ENCODE measurements at regions not wholly inside any gene's neighbourhood (a gene's known extent, or its start where the extent isn't known, plus 50 kb on each side); places are given as distances from the start of the nearest gene placed in this dataset.
"Not testable (repeated sequence)": the region's sequence is repeated elsewhere in the genome, so short reads cannot be mapped to it uniquely, and the experiment has no call there.

DNA sequence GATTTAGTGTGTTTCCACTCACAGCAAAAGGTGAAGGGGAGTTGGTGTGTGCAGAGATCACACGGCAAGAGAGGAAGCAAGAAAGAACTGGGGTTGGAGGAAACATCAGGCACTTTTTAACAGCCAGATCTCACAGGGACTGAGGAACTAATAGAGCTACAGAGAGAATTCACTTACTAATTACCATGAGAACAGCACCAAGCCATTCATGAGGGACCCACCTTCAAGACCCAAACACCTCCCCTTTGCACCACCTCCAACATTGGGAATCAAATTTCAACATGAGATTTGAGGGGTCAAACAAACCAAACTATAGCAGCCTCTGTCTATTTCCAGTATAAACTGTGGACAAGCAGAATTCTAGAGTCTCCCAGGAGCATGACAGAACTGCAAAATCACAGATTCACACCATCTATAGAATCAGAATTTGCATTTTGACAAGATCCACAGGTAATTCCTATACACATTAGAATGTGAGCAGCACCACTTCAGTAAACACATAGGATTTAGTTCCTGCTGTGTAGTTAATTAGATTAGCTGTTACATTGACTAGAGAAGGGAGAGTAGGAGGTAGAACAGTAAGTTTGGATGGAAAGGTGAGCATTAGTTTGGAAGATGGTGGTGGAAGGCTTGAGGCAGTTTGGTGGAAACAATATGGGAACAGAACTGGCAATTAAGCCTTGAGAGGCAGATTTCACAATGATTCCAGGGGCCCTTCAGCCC lies 311.7 kb downstream of the NSUN3 start:
- Mint-ChIP-seq H3K27me3 (ENCODE audit: unreplicated experiment) (no peaks in the 10 kb centered on the region), H3K4me1 (ENCODE audit: low read depth, unreplicated experiment) (no peaks in the 10 kb centered on the region), H3K4me3 (ENCODE audit: low read depth, unreplicated experiment) (no peak overlapping the region), H3K27ac (ENCODE audit: unreplicated experiment) (no peak overlapping the region), H3K36me3 (ENCODE audit: insufficient read depth, unreplicated experiment) (no peaks in the 10 kb centered on the region), H3K9me3 (ENCODE audit: low read depth, unreplicated experiment) (peaks cover 3% of the 10 kb centered on the region)
- TF ChIP-seq CTCF (IDR thresholded peaks at IDR 0.05; ENCODE audit: unreplicated experiment): no peak
- no TSS peak for BruUV-seq (replicated peaks)
- intact Hi-C loops (cut with micrococcal nuclease; ENCODE audit: unreplicated experiment): no loop called here
- DNase-seq: no peak
- CTCF ChIA-PET: interaction anchor here (0.6 kb wide), 1 partner anchor 518 kb away, joined by 3 read pairs; no protein-coding TSS in a partner anchor

DNA sequence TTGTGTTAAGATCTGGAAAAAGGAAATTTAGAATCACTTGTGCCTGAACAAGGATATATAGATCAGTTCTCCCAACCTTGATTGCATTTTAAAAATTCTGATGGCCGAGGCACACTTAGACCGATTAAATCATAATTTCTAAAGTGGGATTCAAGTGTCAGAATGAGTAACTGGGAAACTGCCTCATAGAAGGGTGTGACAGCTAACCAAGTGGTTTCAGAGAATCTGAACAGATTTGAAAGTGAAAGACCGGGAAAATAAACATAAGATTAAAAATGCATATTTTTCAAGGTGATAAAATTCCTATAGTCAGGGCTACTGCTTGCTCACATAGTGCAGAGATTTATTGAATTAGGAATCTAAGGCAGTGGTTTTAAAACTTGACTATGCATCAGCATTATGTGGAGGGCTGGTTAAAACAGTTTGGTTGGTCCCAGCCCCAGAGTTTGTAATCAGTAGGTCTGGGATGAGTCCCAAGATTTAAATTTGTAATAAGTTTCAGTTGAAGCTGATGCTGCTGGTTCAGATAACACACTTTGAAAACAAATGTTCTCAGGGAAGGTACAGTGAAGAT lies 314.3 kb downstream of the NSUN3 start:
- H3K9me3 Mint-ChIP-seq (ENCODE audit: low read depth, unreplicated experiment); H3K4me3 Mint-ChIP-seq (ENCODE audit: low read depth, unreplicated experiment); H3K27me3 Mint-ChIP-seq (ENCODE audit: unreplicated experiment); BruUV-seq (replicated peaks); CTCF ChIA-PET; intact Hi-C loops (cut with micrococcal nuclease; ENCODE audit: unreplicated experiment); H3K27ac Mint-ChIP-seq (ENCODE audit: unreplicated experiment); H3K4me1 Mint-ChIP-seq (ENCODE audit: low read depth, unreplicated experiment); H3K36me3 Mint-ChIP-seq (ENCODE audit: insufficient read depth, unreplicated experiment); DNase-seq: not testable (repeated sequence)

- H3K36me3 Mint-ChIP-seq (ENCODE audit: insufficient read depth, unreplicated experiment); intact Hi-C loops (cut with micrococcal nuclease; ENCODE audit: unreplicated experiment); H3K4me3 Mint-ChIP-seq (ENCODE audit: low read depth, unreplicated experiment); H3K27ac Mint-ChIP-seq (ENCODE audit: unreplicated experiment); CTCF ChIA-PET; H3K27me3 Mint-ChIP-seq (ENCODE audit: unreplicated experiment); DNase-seq; BruUV-seq (replicated peaks); H3K9me3 Mint-ChIP-seq (ENCODE audit: low read depth, unreplicated experiment); H3K4me1 Mint-ChIP-seq (ENCODE audit: low read depth, unreplicated experiment): not testable (repeated sequence)
These were observed 315.0 kb downstream of the NSUN3 start for GRCh38 chr3:94377863-94378262.

GRCh38 chr3:94378322-94378721 lies 315.5 kb downstream of the NSUN3 start:
- CTCF ChIA-PET: no interaction called here
- H3K27ac Mint-ChIP-seq (ENCODE audit: unreplicated experiment): no peak overlapping the region

DNA sequence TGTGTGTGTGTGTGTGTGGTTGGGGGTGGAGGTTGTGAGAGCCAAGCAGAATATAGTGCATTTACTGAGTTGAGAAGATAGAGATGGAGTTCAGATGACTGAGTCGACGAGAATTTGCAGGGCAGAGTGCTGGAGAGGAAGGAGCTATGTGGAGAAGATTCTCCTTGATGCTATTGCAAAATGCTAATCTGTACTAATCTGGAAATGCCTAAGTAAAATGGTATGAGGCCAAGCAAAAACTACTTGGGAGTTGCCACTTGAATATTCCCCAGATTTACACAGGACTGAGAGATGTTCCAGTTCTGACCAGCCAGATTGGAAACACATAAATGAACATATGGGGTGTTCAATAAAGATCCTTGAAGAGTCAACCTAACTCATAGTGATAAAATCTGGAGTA lies 316.4 kb downstream of the NSUN3 start:
- Mint-ChIP-seq H3K27me3 (ENCODE audit: unreplicated experiment) (no peaks in the 10 kb centered on the region), H3K9me3 (ENCODE audit: low read depth, unreplicated experiment) (no peaks in the 10 kb centered on the region), H3K4me1 (ENCODE audit: low read depth, unreplicated experiment) (no peaks in the 10 kb centered on the region), H3K36me3 (ENCODE audit: insufficient read depth, unreplicated experiment) (no peaks in the 10 kb centered on the region), H3K27ac (ENCODE audit: unreplicated experiment) (no peak overlapping the region), H3K4me3 (ENCODE audit: low read depth, unreplicated experiment) (no peak overlapping the region)
- CTCF ChIA-PET: no interaction called here
- intact Hi-C loops (cut with micrococcal nuclease; ENCODE audit: unreplicated experiment): no loop called here
- no peak for TF ChIP-seq CTCF (IDR thresholded peaks at IDR 0.05; ENCODE audit: unreplicated experiment)
- no peak for DNase-seq
- no TSS peak for BruUV-seq (replicated peaks)

More at GRCh38 chr3:94378322-94378721, 315.5 kb downstream of the NSUN3 start:
- TF ChIP-seq CTCF (IDR thresholded peaks at IDR 0.05; ENCODE audit: unreplicated experiment): no peak
- Mint-ChIP-seq H3K27me3 (ENCODE audit: unreplicated experiment) (no peaks in the 10 kb centered on the region), H3K36me3 (ENCODE audit: insufficient read depth, unreplicated experiment) (no peaks in the 10 kb centered on the region), H3K4me3 (ENCODE audit: low read depth, unreplicated experiment) (no peak overlapping the region), H3K9me3 (ENCODE audit: low read depth, unreplicated experiment) (no peaks in the 10 kb centered on the region), H3K4me1 (ENCODE audit: low read depth, unreplicated experiment) (no peaks in the 10 kb centered on the region)
- DNase-seq: no peak
- BruUV-seq (replicated peaks): no TSS peak
- intact Hi-C loops (cut with micrococcal nuclease; ENCODE audit: unreplicated experiment): no loop called here
